GM19238 (cell line): ENCODE measurements at regions not wholly inside any gene's neighbourhood (a gene's known extent, or its start where the extent isn't known, plus 50 kb on each side); places are given as distances from the start of the nearest gene placed in this dataset.
"Not testable (repeated sequence)": the region's sequence is repeated elsewhere in the genome, so short reads cannot be mapped to it uniquely, and the experiment has no call there.

ENCODE experiments used
- DNase-seq: peaks from one replicate; pipeline ENCODE4 v3.0.0; 2011; ENCODE audit warnings: low spot score; ENCODE audit not compliant: insufficient read length

DNA sequence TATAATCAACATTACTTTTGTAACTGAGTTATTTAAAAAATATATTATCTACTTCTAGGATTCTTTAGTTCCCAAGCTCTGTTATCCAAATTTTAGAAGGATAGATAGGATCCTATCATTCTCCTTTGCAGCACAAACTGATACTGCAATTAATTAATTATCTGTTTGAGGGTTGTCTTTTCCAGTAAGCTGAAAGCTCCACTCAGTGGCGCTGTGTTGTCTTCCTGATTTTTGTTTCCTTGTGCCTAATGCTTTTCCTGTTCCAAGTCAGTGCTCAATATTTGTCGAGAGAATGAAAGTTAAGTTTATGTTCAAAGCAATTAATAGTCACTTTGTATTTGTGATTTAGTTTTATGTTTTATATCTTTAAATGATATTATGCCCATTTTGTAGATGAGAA is 107.4 kb upstream of the ANK2 start:
- DNase-seq: no peak

DNA sequence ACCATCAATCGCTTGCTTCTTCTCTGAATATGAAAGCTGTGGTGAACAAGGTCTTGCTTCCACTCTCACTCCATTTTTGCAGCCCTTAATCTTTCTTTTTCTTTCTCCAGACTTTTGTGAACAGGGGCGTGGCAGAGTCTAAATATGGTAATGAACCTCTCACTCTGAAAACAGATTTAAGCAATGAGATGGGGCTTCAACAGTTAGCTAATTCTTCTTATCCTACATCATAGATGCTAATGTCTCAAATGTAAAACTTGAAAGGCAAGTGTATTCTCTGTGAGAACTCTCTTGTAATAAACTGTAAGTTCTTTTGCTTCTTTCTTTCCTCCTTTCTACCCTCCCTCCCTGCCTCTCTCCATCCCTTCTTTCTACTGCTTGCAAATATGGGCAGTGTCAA is 106.5 kb upstream of the ANK2 start:
- no peak for DNase-seq

DNA sequence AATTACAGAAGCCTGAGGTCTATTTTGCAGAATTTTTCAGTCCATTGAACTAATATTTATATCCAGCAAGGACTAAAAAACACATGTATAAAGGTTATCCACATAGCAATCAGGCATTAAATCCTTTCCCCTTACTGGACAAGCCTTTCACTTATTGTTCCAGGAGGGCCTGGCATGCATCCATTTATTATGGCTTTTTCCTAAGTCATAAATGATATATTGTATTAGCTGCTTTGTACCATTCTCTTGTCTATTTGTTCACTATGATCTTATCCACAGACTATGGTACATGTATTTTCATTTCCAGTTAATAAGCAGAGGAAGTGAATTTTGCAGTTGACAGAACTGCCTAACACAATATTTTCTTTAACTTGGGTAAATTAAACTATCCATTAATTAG is 105.4 kb upstream of the ANK2 start:
- no peak for DNase-seq

DNA sequence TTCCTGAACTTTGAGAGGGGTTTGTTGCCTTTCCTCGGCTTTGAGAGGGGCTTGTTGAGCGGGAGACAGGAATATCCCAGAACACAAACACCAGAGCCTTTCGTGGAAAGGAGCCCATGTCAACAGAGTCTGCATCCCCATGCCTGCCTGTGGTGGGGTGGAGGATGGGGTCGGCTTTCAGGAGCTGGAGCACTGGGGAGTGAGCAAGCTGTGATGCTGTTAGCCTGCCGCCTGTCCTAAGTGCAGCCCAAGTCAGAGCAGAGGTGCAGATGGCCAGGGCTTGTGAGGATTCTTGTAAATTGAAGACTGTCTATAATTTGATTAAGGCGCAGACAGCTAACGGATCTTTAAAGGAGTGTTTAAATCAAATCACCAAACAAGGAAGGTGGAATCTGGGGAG is 103.3 kb upstream of the ANK2 start:
- no peak for DNase-seq

DNA sequence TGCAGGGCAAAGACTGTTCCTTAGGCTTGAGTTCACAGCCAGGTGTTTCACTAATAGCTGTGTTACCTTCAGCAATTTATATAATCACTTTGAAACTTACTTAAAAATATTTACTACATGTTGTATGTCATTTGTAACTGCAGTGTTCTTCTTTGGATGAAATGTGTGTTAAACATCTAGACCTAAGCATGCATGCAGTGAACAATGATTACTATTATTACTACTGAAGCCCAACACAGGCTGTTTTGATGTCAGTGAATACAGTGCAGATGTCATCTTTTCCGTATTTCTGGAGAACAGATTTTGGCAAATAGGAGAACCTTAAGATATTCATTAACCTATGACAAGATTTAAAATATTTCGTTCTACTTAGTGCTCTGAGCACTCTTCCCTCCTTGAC is 101.8 kb upstream of the ANK2 start:
- no peak for DNase-seq

DNA sequence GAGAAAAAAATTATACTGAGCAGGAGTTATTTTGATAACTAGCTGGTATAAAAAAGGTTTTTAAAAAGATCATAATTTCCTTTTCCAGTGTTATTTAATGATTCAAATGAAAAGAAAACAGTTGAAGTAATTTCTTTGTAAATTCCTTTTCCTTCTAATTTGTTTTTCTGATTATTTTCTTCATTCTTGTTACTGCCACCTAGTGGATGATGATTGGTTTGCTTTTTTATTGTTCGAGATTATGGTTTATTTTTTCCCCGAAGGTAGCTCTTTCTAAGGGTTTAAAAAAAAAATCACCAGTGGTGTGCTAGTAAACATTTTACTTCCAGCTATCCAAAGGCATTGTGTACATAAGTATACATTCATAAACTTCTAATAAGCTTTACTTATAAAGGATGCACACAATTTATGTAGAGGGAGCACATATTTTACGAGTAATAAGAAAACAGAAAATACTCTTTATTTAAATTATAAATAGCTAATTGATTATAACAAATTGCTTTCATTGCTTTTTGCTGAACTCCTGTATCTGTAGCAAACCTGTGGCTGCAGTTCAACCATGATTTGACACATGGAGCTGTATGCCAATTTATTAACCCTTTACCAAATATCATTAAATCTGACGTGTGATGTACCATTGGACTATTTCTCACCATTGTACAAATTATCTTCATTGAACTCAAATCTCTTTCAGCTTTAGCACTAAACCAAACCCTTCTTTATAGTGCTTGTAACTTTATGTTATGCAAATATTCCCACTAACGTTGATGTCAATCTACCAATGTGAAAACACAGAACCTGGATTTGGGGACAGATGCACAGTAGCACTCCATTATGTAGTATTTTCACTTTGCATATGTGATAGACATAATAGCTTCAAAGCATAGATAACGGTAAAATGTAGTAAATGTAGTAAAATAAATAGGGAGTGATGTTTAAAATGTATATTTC is 97.8 kb upstream of the ANK2 start:
- DNase-seq: no peak

DNA sequence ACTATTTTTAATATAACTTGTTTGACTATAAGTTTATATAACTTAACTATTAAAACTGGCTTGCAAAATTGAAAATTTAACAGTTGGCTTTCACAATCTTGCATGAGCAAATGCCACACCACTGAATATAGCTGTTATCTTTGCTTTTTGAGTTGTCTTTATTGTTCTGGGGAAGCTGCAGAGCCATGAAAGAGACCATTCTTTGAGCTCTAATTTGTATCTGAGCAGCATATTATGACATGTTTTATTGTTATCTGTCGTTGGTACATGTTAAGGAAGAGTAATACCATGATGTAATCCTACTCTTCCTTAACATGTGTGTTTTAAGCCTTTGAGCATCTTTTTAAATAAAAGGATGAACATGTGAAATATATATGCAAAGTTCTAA is 97.1 kb upstream of the ANK2 start:
- DNase-seq: no peak

DNA sequence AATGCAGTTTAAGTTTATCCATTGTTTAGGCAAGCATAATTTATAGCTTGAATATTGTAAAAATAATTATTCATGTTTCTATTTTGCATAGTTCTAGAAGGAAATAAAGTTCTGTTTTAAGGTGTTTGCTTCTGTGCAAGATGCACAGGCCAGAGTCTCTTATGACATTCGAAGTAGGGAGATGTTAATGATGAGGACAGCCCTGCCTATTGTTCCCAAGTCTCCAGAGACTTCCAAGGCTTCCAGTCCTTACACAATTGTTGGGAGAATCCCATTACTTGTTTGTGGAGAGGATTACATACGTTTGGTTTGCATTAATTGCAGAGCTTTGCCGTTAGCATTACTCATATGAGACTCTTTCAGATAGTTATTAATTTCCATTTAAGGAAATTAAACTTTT is 96.2 kb upstream of the ANK2 start:
- no peak for DNase-seq

DNA sequence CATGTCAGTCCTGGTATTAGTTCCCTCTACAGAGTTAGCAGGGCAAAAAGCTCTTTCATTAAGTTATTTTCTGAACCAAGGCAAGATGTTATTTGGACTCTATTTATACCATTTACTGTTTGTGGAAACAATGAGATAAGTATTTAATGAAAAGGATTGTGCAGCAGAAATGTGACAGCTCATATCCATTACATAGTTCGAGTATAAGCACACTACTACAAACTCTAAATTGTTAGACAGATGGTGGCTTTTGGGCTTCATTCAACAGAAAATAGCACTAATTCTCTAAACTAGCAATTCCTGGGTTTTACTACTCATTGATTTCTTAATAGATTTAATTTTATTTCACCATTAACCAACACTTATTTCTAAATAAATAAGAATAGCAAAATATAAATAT is 95.2 kb upstream of the ANK2 start:
- no peak for DNase-seq

DNA sequence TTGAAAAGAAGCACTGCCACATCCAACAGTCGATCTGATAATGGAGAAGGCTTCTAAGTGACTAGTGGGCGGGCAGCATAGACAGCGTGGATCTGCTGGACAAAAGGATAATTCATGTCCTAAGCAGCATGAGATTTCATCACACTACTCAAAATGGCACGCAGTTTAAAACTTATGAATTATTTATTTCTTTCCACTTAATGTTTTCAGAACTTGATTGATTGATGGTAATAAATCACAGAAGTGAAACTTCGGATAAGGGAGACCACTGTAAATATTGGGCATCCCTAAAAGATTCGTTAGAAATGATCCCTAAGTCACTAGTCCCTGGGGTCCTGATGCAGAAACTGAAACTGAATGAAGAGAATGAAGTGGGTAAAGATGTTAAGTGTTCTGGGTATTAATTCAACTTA is 93.0 kb upstream of the ANK2 start:
- no peak for DNase-seq

DNA sequence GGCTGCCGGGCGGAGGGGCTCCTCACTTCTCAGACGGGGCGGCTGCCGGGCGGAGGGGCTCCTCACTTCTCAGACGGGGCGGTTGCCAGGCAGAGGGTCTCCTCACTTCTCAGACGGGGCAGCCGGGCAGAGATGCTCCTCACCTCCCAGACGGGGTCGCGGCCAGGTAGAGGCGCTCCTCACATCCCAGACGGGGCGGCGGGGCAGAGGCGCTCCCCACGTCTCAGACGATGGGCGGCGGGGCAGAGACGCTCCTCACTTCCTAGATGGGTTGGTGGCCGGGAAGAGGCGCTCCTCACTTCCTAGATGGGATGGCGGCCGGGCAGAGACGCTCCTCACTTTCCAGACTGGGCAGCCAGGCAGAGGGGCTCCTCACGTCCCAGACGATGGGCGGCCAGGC is 91.7 kb upstream of the ANK2 start:
- DNase-seq: not testable (repeated sequence)

DNA sequence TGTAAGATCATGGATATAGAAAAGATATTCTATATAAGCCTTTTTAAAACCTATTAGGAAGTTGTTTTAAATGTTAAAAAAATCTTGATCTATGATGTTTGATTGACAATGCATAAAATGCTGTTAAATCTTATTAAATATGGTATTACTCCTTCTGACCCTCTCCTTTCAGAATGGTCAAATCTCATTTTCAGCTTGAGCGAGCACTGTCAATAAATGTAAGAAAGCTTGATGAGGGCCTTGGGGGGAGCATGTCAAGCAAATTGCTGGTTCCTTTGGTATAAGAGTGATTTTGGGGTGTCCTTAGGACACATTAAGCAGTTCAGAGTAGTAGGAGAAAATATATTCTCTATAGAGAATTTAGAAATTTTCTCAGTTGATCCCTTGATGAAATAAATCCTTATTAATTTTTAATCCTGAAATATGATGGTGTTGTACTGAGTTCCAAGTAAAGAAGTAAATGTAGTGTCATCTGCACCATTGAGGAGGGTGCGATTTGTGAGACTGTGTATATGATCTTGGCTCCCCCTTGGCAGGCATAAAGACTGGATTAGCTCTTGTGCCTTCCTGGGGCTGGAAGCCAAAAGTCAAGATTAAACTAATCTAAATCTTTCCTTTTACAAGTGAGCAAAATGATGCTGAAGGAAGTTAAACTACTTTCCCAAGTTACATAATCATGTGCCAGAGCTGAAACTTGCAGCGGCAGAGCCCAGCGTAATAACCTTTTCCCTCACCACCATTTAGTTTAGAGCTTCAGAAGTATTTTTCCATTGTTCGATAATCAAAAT is 82.6 kb upstream of the ANK2 start:
- no peak for DNase-seq

DNA sequence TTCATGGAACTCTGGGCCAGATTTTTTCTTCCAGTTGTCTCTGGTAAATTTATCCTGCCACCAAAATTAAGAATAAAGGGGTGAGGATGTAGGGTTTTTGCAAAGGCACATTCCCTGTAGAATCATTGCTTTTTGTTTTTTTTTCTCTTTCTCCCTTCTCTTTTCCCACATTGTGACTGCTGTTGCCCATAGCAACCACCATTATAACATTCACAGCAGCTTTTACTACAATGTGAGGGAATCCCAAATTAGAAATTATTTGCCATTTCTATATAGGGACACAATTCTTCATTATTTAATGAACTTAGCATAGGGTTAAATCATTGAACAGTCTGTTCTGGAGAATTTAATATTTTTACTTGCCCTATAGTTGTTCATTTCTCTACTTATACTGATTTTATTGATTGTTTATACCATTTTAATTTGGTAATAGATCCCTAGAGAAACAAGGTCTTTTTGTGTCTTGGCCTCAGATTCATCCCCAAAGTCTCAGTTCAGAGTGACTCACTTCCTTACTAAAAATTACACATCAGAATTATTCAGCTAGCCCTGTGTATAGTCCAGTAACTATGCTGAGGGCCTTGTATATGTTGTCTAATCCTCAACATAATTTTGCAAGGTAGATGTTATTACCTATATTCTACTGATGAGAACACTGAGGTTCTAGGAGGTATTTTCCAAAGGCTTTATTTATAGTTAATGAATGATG is 80.8 kb upstream of the ANK2 start:
- DNase-seq: no peak

DNA sequence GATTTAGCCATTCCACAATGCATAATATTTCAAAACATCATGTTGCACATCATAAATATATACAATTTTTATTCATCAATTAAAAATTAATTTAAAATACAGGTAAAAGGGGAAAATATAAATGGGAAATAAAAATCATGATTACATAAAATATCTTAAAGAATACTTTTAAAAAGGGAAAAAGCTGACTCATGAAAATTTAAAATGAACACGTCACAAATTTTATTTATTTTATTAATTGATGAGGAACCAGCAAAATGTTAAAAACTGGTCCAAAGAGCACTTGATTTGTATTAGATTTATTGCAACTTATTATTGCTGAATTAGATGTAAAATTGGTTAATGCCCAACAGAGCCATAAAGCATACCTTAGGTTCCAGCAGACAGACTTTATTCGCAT is 78.5 kb upstream of the ANK2 start:
- DNase-seq: no peak

DNA sequence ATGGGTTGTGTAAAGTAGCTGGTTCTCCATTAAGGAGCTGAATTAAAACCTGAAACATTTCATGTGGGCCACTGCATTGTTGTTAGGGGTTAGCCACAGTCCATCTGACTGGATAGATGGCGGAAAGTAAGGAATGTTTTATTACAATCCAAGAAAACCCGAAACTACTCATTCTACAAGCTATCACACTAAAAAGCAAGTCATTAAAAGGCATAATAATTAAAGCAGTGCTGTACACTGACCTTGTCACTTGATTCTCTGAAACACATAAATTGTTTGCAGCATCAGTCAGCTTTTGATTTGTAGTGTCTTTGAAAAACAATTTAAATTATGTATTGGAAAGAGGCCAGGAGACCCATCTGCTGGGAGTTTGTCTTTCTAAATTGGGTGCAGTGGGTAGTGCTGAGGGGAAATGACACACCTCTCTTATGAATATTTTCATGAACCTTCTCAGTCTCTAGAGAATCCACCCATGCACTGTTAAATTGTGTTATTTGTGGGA is 75.7 kb upstream of the ANK2 start:
- no peak for DNase-seq

DNA sequence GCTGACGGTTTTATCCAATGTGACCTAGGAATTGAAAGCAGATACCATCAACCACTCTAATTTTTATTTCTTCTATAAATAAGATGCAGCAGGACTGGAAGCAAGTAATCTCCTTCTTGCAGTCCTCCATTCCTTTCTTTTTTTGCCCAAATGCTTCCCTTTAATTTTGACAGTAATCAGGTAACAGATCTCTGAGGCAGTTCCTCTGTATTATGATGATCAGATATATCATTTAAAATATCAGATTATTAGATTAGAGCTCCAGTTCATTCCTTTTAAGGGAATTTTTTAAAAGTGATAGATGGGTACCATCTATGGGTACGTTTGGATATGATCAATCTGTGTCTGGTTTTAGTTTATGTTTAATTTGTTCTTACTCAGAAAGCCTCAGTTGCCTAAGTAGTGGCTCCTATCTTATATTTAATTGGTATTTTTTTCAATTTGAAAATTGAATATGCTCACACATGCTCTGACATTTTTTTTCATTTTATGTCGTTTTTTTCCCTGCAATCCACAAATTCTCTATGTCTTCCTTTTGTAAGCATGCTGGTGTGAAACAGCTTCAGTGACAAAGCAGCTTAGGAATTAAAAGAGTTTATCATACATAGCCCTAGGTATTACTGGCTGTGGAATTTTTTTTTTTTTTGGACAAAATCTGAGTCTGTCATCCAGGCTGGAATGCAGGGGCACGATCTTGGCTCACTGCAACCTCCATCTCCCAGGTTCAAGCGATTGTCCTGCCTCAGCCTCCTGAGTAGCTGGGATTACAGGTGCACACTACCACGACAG is 73.7 kb upstream of the ANK2 start:
- DNase-seq: no peak

DNA sequence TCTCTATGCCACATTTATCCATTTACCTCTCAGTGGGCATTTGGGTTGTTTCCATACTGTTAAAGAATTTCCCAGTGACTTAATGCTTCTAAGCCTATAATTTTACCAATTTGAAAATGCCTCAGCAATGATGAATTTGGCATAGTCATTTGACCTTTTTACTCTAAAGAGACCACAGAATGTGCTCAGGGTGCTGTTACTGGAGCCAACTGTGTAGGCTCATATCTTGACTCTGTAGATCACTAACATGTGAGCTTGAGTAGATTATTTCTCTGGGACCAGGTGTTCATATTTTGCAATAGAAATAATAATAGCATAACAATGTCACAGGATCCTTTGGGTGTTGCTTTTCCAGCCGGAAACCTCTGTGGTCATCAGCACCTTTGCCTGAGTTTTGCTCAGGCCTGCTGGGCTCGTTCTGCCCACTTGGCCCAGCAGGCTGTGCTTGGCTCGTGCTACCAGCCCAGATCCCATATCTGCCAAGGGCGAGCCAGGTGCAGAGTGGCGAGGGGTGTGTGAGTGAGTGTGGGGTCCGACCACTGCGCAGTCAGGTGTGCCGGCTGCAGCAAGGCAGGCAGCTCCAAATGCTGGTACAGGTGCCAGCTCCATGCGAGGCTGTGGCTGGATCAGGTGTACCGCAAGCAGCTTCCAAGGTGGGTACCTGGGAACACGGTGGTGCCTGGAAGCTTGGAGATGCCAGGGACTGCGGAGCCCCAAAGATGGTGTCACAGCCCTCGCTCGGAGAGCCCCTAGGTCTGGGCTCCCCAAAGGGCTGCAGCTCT is 70.6 kb upstream of the ANK2 start:
- DNase-seq: no peak

DNA sequence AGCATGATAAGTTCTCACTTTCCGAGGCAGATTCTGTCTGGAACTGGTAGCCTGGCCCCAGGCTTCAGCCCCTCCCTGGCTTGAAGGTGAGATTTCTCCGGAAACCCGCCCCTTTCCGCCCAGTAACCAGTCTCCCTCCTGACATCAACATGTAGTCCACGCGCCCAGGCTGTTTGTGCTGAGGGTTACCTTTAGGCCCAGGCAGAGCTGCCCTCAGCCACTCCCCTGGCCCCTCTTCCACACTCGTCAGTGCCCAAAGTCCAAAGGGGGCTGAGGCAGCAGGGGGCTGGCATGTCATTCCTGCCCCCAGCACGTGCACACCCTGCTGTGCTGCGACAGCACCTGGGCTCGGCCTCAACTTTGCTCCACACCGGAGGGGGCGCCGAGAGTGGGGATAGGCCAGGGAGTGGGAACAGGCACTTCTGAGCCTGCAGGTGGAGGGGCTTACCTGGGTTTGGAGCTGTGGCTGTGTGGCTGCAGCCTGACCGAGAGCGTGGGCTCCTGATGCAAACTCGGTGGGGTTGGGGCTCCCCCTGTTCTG is 69.5 kb upstream of the ANK2 start:
- DNase-seq: no peak

DNA sequence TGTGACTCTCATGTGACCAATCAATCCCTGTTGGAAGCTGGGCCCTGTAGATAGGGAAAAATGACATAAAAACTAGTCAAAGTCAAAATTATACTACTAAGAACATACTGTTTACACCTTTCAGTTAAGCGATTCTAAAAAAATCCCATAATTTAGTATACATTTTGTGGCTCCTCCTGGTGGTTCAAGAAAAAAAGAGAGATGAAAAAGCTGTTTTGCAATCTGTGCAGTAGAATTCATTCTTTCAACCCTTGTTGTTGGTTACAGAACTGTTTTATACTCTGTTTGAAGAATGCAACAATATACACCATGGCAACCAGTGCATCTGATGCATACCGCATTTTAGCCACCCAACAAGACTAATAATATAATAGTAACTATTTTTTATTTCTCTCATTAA is 66.8 kb upstream of the ANK2 start:
- DNase-seq: no peak
